Left ventricle myocardium inferior (tissue), 1 donor: ENCODE measurements at regions not wholly inside any gene's neighbourhood (a gene's known extent, or its start where the extent isn't known, plus 50 kb on each side); places are given as distances from the start of the nearest gene placed in this dataset.

Experiments
- DNase-seq: peaks from one replicate; pipeline ENCODE4 v3.0.0-alpha.2; 2020
- H3K27ac ChIP-seq: fragments of 200-600 bp; replicated peaks from 2 replicates; pipeline ENCODE4 v1.8.0; 2021
- H3K27me3 ChIP-seq: fragments of 200-600 bp; 2 replicates; pipeline ENCODE4 v1.8.0; 2021; ENCODE audit warnings: low read depth
- H3K36me3 ChIP-seq: fragments of 200-600 bp; 2 replicates; pipeline ENCODE4 v1.8.0; 2021
- H3K4me1 ChIP-seq: fragments of 200-600 bp; 2 replicates; pipeline ENCODE4 v1.8.0; 2021
- H3K4me3 ChIP-seq: fragments of 200-600 bp; 2 replicates; pipeline ENCODE4 v1.8.0; 2021; ENCODE audit warnings: mild to moderate bottlenecking, moderate library complexity
- H3K9me3 ChIP-seq: fragments of 200-600 bp; replicated peaks from 2 replicates; pipeline ENCODE4 v1.8.0; 2021
- CTCF ChIP-seq: fragments of 200-600 bp; IDR thresholded peaks from 2 replicates; pipeline ENCODE4 v1.8.0; 2021; ENCODE audit warnings: antibody characterized with exemption, mild to moderate bottlenecking, borderline replicate concordance
- intact Hi-C: fragments of 100-400 bp; cut with micrococcal nuclease; formaldehyde crosslinking; loops from one replicate; pipeline ENCODE4 v1.11.0; 2022
- donor health status: DM: no; HTN: yes; CAD: no; lungs with severe emphysema.

GRCh38 chr5:8949908-8950307, 596.0 kb downstream of the SEMA5A start:
- H3K4me1 ChIP-seq = no peaks in the 10 kb centered on the region
- H3K36me3 ChIP-seq = no peaks in the 10 kb centered on the region
- H3K27ac ChIP-seq = no peak overlapping the region
- no peak overlapping the region for H3K4me3 ChIP-seq
- intact Hi-C loops = no loop called here
- DNase-seq = no peak
- H3K27me3 ChIP-seq = no peaks in the 10 kb centered on the region
- no peaks in the 10 kb centered on the region for H3K9me3 ChIP-seq
- TF ChIP-seq CTCF = no peak

GRCh38 chr5:8952147-8952546, 593.7 kb downstream of the SEMA5A start:
- intact Hi-C loops = no loop called here
- H3K4me1 ChIP-seq = no peaks in the 10 kb centered on the region
- TF ChIP-seq CTCF = no peak
- no peak overlapping the region for H3K4me3 ChIP-seq
- no peaks in the 10 kb centered on the region for H3K27me3 ChIP-seq
- H3K27ac ChIP-seq = no peak overlapping the region
- no peaks in the 10 kb centered on the region for H3K36me3 ChIP-seq
- no peaks in the 10 kb centered on the region for H3K9me3 ChIP-seq
- no peak for DNase-seq

DNA sequence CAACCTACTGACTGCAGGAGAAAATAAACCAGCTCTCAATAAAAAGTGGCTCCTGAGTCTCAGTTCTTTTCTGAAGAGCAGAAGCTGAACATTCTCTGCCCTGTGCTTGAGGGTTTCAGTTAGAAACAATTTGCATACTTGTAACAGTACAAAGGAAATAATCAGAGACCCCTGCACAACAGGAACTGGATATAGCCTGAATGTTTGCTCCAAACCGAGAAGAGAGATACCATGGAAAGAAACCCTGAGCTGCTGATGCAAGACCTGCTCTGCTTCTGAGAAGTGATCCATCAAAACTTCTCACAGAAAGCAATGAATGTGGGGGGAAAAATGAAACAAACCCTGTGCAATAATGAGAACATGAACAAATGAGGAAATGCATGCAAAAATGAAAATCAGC, 592.9 kb downstream of the SEMA5A start:
- intact Hi-C loops = no loop called here
- H3K27me3 ChIP-seq = no peaks in the 10 kb centered on the region
- no peak for DNase-seq
- no peaks in the 10 kb centered on the region for H3K9me3 ChIP-seq
- no peak for TF ChIP-seq CTCF
- no peaks in the 10 kb centered on the region for H3K36me3 ChIP-seq
- H3K4me1 ChIP-seq = no peaks in the 10 kb centered on the region
- no peak overlapping the region for H3K4me3 ChIP-seq
- no peak overlapping the region for H3K27ac ChIP-seq

GRCh38 chr5:8953911-8954438, 591.9 kb downstream of the SEMA5A start:
- Histone ChIP-seq H3K9me3 (no peaks in the 10 kb centered on the region), H3K4me3 (no peak overlapping the region), H3K27ac (no peak overlapping the region), H3K4me1 (no peaks in the 10 kb centered on the region), H3K36me3 (no peaks in the 10 kb centered on the region), H3K27me3 (no peaks in the 10 kb centered on the region)
- no peak for DNase-seq
- intact Hi-C loops = no loop called here
- no peak for TF ChIP-seq CTCF

DNA sequence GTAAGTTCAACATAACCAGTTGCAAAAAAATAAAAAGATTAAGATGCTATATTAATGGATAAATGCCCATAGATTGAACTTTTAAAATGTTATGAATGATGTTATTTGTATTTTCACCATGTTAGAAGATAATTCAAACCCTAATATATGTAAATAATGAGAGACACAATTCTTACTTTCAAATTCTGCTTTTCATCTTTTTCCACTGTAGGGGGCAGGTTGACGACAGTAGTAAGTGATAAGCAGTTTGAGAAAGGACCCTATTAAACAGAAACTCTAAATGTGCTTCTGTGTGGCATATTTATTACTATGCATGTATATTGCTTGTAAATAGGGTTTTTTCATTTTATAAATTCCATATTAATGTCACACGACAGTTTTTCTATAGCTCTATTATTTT, 591.1 kb downstream of the SEMA5A start:
- no peak for DNase-seq
- H3K4me3 ChIP-seq = no peak overlapping the region
- TF ChIP-seq CTCF = peak; percentile 10
- H3K27me3 ChIP-seq = no peaks in the 10 kb centered on the region
- no peaks in the 10 kb centered on the region for H3K4me1 ChIP-seq
- no peaks in the 10 kb centered on the region for H3K36me3 ChIP-seq
- H3K9me3 ChIP-seq = no peaks in the 10 kb centered on the region
- no peak overlapping the region for H3K27ac ChIP-seq
- intact Hi-C loops = no loop called here

DNA sequence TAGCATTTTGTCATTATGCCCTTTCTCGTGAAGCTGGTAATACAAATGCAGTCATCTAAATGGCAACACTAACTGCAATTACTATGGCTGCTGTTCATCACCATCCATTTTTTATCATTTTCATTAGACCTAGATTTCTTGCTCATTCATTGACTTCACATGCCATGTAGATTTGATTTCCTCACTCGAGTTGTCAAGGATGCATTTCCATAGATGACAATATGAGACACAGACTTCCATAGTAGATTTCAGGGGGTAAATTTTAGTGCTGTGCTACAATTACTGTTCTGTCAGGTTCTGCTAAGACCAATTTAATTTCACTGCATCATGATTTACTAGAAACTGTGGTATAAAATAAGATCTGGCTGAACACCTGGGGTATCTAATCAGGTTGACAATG, 589.2 kb downstream of the SEMA5A start:
- Histone ChIP-seq H3K27me3 (no peaks in the 10 kb centered on the region), H3K4me3 (no peak overlapping the region), H3K27ac (no peak overlapping the region), H3K36me3 (no peaks in the 10 kb centered on the region), H3K9me3 (no peaks in the 10 kb centered on the region), H3K4me1 (no peaks in the 10 kb centered on the region)
- intact Hi-C loops = no loop called here
- TF ChIP-seq CTCF = no peak
- DNase-seq = no peak
